ENCODE measurements at regions not wholly inside any gene's neighbourhood (a gene's known extent, or its start where the extent isn't known, plus 50 kb on each side); places are given as distances from the start of the nearest gene placed in this dataset.

DNA sequence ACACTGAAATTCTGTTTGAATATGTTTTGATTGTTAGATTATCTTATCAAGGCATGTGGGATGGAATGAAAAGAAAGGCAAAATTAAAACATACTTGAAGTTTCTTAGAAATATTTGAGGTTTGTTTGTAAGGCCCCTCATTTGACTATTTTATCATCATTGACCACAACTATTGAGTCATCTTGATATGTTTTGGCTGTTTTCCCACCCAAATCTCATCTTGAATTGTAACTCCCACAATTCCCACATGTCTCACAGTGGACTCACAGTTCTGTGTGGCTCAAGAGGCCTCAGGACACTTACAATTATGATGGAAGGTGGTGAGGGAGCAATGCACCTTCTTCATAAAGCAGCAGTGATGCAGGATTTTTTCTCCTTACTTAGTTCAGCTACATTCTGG is 917.1 kb downstream of the PLOD2 start:
- Histone ChIP-seq H3K9me3 (ENCODE audit: low read length) (peaks cover 5% of the 10 kb centered on the region; the same call in 1 of the 2 replicates), H2AFZ (ENCODE audit: low read length) (no peak overlapping the region), H3K4me1 (ENCODE audit: insufficient read depth, low read length, severe bottlenecking) (no peaks in the 10 kb centered on the region), H3K27me3 (ENCODE audit: insufficient read depth, low read length) (no peaks in the 10 kb centered on the region), H3K27ac (ENCODE audit: low read depth, low read length, poor library complexity, severe bottlenecking) (no peak overlapping the region), H3K36me3 (ENCODE audit: insufficient read depth, low read length) (no peaks in the 10 kb centered on the region), H3K4me2 (ENCODE audit: low read length) (no peak overlapping the region), H3K9ac (ENCODE audit: low read length) (no peak overlapping the region), H3K79me2 (ENCODE audit: insufficient read depth, low read length) (no peaks in the 10 kb centered on the region), H3K4me3 (ENCODE audit: low read depth, low read length, poor library complexity, severe bottlenecking) (no peak overlapping the region), H3K9me2 (ENCODE audit: low read depth, low read length) (no peaks in the 10 kb centered on the region), H3F3A (ENCODE audit: insufficient read depth, low read length) (no peaks in the 10 kb centered on the region), H4K20me1 (ENCODE audit: insufficient read depth, low read length) (no peaks in the 10 kb centered on the region)
- TF ChIP-seq EZH2 (IDR thresholded peaks at IDR 0.05; ENCODE audit: borderline replicate concordance, low read length), result no peak
- no peak for TF ChIP-seq CTCF (IDR thresholded peaks at IDR 0.05; ENCODE audit: low read length)

- no peak overlapping the region for H3K9ac ChIP-seq (ENCODE audit: low read length)
- H3K4me1 ChIP-seq (ENCODE audit: insufficient read depth, low read length, severe bottlenecking), result no peaks in the 10 kb centered on the region
- no peak overlapping the region for H3K4me2 ChIP-seq (ENCODE audit: low read length)
- no peaks in the 10 kb centered on the region for H3K36me3 ChIP-seq (ENCODE audit: insufficient read depth, low read length)
- H3K27me3 ChIP-seq (ENCODE audit: insufficient read depth, low read length), result no peaks in the 10 kb centered on the region
- H3K79me2 ChIP-seq (ENCODE audit: insufficient read depth, low read length), result no peaks in the 10 kb centered on the region
- no peaks in the 10 kb centered on the region for H3F3A ChIP-seq (ENCODE audit: insufficient read depth, low read length)
- no peaks in the 10 kb centered on the region for H3K9me2 ChIP-seq (ENCODE audit: low read depth, low read length)
- no peak for TF ChIP-seq EZH2 (IDR thresholded peaks at IDR 0.05; ENCODE audit: borderline replicate concordance, low read length)
- no peak for TF ChIP-seq CTCF (IDR thresholded peaks at IDR 0.05; ENCODE audit: low read length)
- H3K4me3 ChIP-seq (ENCODE audit: low read depth, low read length, poor library complexity, severe bottlenecking), result no peak overlapping the region
- peaks cover 5% of the 10 kb centered on the region; the same call in 1 of the 2 replicates for H3K9me3 ChIP-seq (ENCODE audit: low read length)
- no peak overlapping the region for H2AFZ ChIP-seq (ENCODE audit: low read length)
- no peaks in the 10 kb centered on the region for H4K20me1 ChIP-seq (ENCODE audit: insufficient read depth, low read length)
- H3K27ac ChIP-seq (ENCODE audit: low read depth, low read length, poor library complexity, severe bottlenecking), result no peak overlapping the region
Observed at GRCh38 chr3:145244327-145244726, 916.7 kb downstream of the PLOD2 start.

DNA sequence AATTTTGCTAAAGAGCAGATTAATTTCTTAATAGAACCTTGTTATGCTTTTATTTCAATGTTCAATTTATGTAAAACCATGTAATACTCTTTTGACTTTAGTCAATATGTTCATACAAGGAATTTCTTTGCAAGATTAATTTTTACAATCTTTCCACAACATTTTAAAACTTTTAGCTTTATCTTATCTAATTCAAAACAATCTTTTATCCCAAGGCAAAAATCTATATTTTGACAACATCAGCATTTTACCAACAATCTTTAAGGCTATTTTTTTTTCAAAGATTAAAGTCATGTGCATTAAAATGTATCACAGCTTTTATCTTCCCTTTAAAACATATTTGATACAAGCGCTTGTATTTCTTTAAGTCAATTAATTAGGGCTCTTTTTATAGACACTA is 914.7 kb downstream of the PLOD2 start:
- no peak overlapping the region for H3K9ac ChIP-seq (ENCODE audit: low read length)
- no peaks in the 10 kb centered on the region for H3K9me2 ChIP-seq (ENCODE audit: low read depth, low read length)
- no peaks in the 10 kb centered on the region for H3K79me2 ChIP-seq (ENCODE audit: insufficient read depth, low read length)
- H3K4me1 ChIP-seq (ENCODE audit: insufficient read depth, low read length, severe bottlenecking), result no peaks in the 10 kb centered on the region
- no peaks in the 10 kb centered on the region for H3F3A ChIP-seq (ENCODE audit: insufficient read depth, low read length)
- H4K20me1 ChIP-seq (ENCODE audit: insufficient read depth, low read length), result no peaks in the 10 kb centered on the region
- no peak overlapping the region for H3K27ac ChIP-seq (ENCODE audit: low read depth, low read length, poor library complexity, severe bottlenecking)
- H3K27me3 ChIP-seq (ENCODE audit: insufficient read depth, low read length), result no peaks in the 10 kb centered on the region
- TF ChIP-seq CTCF (IDR thresholded peaks at IDR 0.05; ENCODE audit: low read length), result no peak
- no peak for TF ChIP-seq EZH2 (IDR thresholded peaks at IDR 0.05; ENCODE audit: borderline replicate concordance, low read length)
- no peak overlapping the region for H3K4me3 ChIP-seq (ENCODE audit: low read depth, low read length, poor library complexity, severe bottlenecking)
- no peaks in the 10 kb centered on the region for H3K36me3 ChIP-seq (ENCODE audit: insufficient read depth, low read length)
- H3K4me2 ChIP-seq (ENCODE audit: low read length), result no peak overlapping the region
- H2AFZ ChIP-seq (ENCODE audit: low read length), result no peak overlapping the region
- H3K9me3 ChIP-seq (ENCODE audit: low read length), result peaks cover 5% of the 10 kb centered on the region; the same call in 1 of the 2 replicates
